HepG2 (cell line): ENCODE measurements at regions not wholly inside any gene's neighbourhood (a gene's known extent, or its start where the extent isn't known, plus 50 kb on each side); places are given as distances from the start of the nearest gene placed in this dataset.

Experiments used
- ATAC-seq: fragments of 200-7000 bp; cut with Tn5 transposase; 3 replicates; pipeline ENCODE4 v1.9.1; 2020; ENCODE audit warnings: mild to moderate bottlenecking, moderate library complexity
- BruUV-seq: library from RNA; stranded (reverse); fragments of 400-500 nt; replicated peaks from 2 replicates; lab custom pipeline; 2021; lab: Mats Ljungman, UMichigan
- CTCF ChIA-PET: fragments of 300-600 bp; formaldehyde crosslinking; extraction: SDS; loops from one replicate; lab custom pipeline; 2021; ENCODE audit warnings: low total read pairs, inconsistent platforms, low intra/inter-chr PET ratio; lab: Yijun Ruan, JAX
- POLR2A ChIA-PET: fragments of 350-600 bp; sonication (Branson Sonifier 250); formaldehyde crosslinking; loops from one replicate; lab custom pipeline; 2020; ENCODE audit warnings: antibody characterized with exemption, inconsistent platforms; lab: Yijun Ruan, JAX
- DNase-seq: peaks from one replicate; pipeline ENCODE4 v3.0.0-alpha.2; 2015; ENCODE audit warnings: low spot score
- FAIRE-seq: peaks from 3 replicates; lab custom pipeline; 2011; peaks lifted over from hg19 to GRCh38; lab: Jason Lieb, UNC
- H2AFZ ChIP-seq: one replicate; pipeline ENCODE4 v1.6.1; 2011; ENCODE audit warnings: low read length, inconsistent platforms
- H3K27ac ChIP-seq: fragments of 300-600 bp; 3 replicates; pipeline ENCODE4 v1.8.0; 2011; ENCODE audit warnings: mixed run types, mild to moderate bottlenecking, mixed read lengths, low read length, inconsistent platforms; ENCODE audit not compliant: insufficient read depth; ENCODE audit errors: extremely low read length
- H3K27me3 ChIP-seq, 2 experiments: fragments of 200-600 bp in 1 of 2; 2 replicates in 1 of 2; 3 replicates in 1 of 2; pipeline versions ENCODE4 v1.6.0 to v1.8.0; 2011; ENCODE audit warnings: low read length in 2 of 2, mild to moderate bottlenecking in 2 of 2, moderate library complexity in 2 of 2, inconsistent platforms in 1 of 2; ENCODE audit not compliant: insufficient read depth in 2 of 2, control insufficient read depth in 1 of 2
- H3K36me3 ChIP-seq, 2 experiments: fragments of 200-600 bp in 1 of 2; replicated peaks in 1 of 2; 2 replicates in 1 of 2; 3 replicates in 1 of 2; pipeline versions ENCODE4 v1.5.1 to v1.8.0; 2011; ENCODE audit warnings: low read length in 2 of 2, inconsistent platforms in 1 of 2; ENCODE audit not compliant: insufficient read depth in 2 of 2, control insufficient read depth in 1 of 2
- H3K4me1 ChIP-seq: 2 replicates; pipeline ENCODE4 v1.5.1; 2012; ENCODE audit warnings: low read length, inconsistent platforms; ENCODE audit not compliant: insufficient read depth
- H3K4me2 ChIP-seq: 2 replicates; pipeline ENCODE4 v1.6.0; 2011; ENCODE audit warnings: low read depth, low read length, inconsistent platforms
- H3K4me3 ChIP-seq, 3 experiments: fragments of 200-600 bp in 1 of 3; sonication (generic), shearing (Covaris generic) in 1 of 3; replicated peaks in 1 of 3; 2 replicates each; pipeline ENCODE4 v1.5.1; 2011 to 2016; ENCODE audit warnings: low read length in 3 of 3, inconsistent platforms in 2 of 3, low read depth in 2 of 3, mild to moderate bottlenecking in 2 of 3, control low read depth in 1 of 3, mixed read lengths in 1 of 3; ENCODE audit not compliant: insufficient read depth in 1 of 3
- H3K79me2 ChIP-seq: one replicate; pipeline ENCODE4 v1.6.1; 2011; ENCODE audit warnings: low read length, inconsistent platforms; ENCODE audit not compliant: insufficient read depth
- H3K9ac ChIP-seq: 2 replicates; pipeline ENCODE4 v1.6.0; 2011; ENCODE audit warnings: mild to moderate bottlenecking, low read depth, low read length, inconsistent platforms; ENCODE audit not compliant: insufficient read depth
- H3K9me3 ChIP-seq: 2 replicates; pipeline ENCODE4 v1.5.1; 2012; ENCODE audit warnings: mild to moderate bottlenecking, low read length
- H4K20me1 ChIP-seq: 2 replicates; pipeline ENCODE4 v1.6.0; 2011; ENCODE audit warnings: inconsistent platforms, mild to moderate bottlenecking, low read length, moderate library complexity; ENCODE audit not compliant: insufficient read depth
- ARID2 ChIP-seq: sonication (generic); formaldehyde crosslinking; IDR thresholded peaks from 2 replicates; pipeline ENCODE4 v1.8.1; 2022; ENCODE audit warnings: mild to moderate bottlenecking, missing genetic modification reagents, borderline replicate concordance
- CCDC6 ChIP-seq: sonication (generic); formaldehyde crosslinking; IDR thresholded peaks from 2 replicates; pipeline ENCODE4 v1.8.1; 2022; ENCODE audit warnings: mild to moderate bottlenecking, missing genetic modification reagents, moderate library complexity
- HNRNPL ChIP-seq: fragments of 200-400 bp; formaldehyde crosslinking; IDR thresholded peaks from 2 replicates; pipeline ENCODE4 v1.6.1; 2017; ENCODE audit warnings: mild to moderate bottlenecking, low read depth, low read length
- ISL2 ChIP-seq: sonication (generic); formaldehyde crosslinking; IDR thresholded peaks from 2 replicates; pipeline ENCODE4 v1.5.0; 2020; ENCODE audit warnings: missing genetic modification reagents
- PLRG1 ChIP-seq: fragments of 450-650 bp; conservative IDR thresholded peaks from 2 replicates; pipeline ENCODE4 v1.6.1; 2016
- RAD21 ChIP-seq: fragments of 450-650 bp; formaldehyde crosslinking; IDR thresholded peaks from 2 replicates; pipeline ENCODE4 v1.5.0; 2020; ENCODE audit warnings: mild to moderate bottlenecking
- RFX3 ChIP-seq: IDR thresholded peaks from 2 replicates; pipeline ENCODE4 v1.6.1; 2016; ENCODE audit warnings: missing biosample characterization, missing genetic modification reagents
- SAP130 ChIP-seq: IDR thresholded peaks from 2 replicates; pipeline ENCODE4 v1.6.1; 2016; ENCODE audit warnings: low read depth
- ZFP36 ChIP-seq: fragments of 150-350 bp; IDR thresholded peaks from 2 replicates; pipeline ENCODE4 v1.6.1; 2018; ENCODE audit warnings: borderline replicate concordance, low read length, low read depth; ENCODE audit not compliant: partially characterized antibody
- ZNF274 ChIP-seq: sonication (generic); formaldehyde crosslinking; IDR thresholded peaks from 2 replicates; pipeline ENCODE4 v1.5.1; 2020; ENCODE audit warnings: mild to moderate bottlenecking, missing genetic modification reagents
- ZNF530 ChIP-seq: sonication (generic); formaldehyde crosslinking; IDR thresholded peaks from 2 replicates; pipeline ENCODE4 v1.5.0; 2020; ENCODE audit warnings: low read depth, mild to moderate bottlenecking, missing genetic modification reagents
- ZNF678 ChIP-seq: sonication (generic); formaldehyde crosslinking; IDR thresholded peaks from 2 replicates; pipeline ENCODE4 v1.4.0; 2020; ENCODE audit warnings: mild to moderate bottlenecking, missing genetic modification reagents
- ZNF879 ChIP-seq: sonication (generic); formaldehyde crosslinking; IDR thresholded peaks from 2 replicates; pipeline ENCODE4 v1.8.1; 2023; ENCODE audit warnings: missing genetic modification reagents
- WGBS: methylation state at CpG from one replicate; pipeline ENCODE4 v1.1.6; 2017; ENCODE audit warnings: low lambda C conversion rate; 5-methylcytosine and 5-hydroxymethylcytosine counted together
- in situ Hi-C: cut with HindIII; loops from 2 replicates; pipeline ENCODE4 v1.10.0; 2017; ENCODE audit warnings: low pct_unique_long_range_greater_than_20kb; ENCODE audit not compliant: extremely low pct_ligation_motif_present
- intact Hi-C: fragments of 100-400 bp; cut with micrococcal nuclease; formaldehyde crosslinking; loops from one replicate; pipeline ENCODE4 v1.10.0; 2022; ENCODE audit not compliant: unreplicated experiment
- TF ChIP-seq, protein P1 (sequence below): sonication (generic); formaldehyde crosslinking; IDR thresholded peaks from 2 replicates; pipeline ENCODE4 v1.4.0; 2020; ENCODE audit warnings: missing genetic modification reagents, borderline replicate concordance
- TF ChIP-seq, protein P2 (sequence below), 2 experiments: sonication (generic) in 1 of 2; formaldehyde crosslinking in 1 of 2; IDR thresholded peaks; 2 replicates each; pipeline versions ENCODE4 v1.4.0 to v1.6.1; 2018 to 2020; ENCODE audit warnings: missing genetic modification reagents in 2 of 2, borderline replicate concordance in 1 of 2, low read depth in 1 of 2, mild to moderate bottlenecking in 1 of 2, missing biosample characterization in 1 of 2
- TF ChIP-seq, protein P3 (sequence below): sonication (generic); formaldehyde crosslinking; IDR thresholded peaks from 2 replicates; pipeline ENCODE4 v1.5.0; 2020; ENCODE audit warnings: mild to moderate bottlenecking, missing genetic modification reagents, borderline replicate concordance

DNA sequence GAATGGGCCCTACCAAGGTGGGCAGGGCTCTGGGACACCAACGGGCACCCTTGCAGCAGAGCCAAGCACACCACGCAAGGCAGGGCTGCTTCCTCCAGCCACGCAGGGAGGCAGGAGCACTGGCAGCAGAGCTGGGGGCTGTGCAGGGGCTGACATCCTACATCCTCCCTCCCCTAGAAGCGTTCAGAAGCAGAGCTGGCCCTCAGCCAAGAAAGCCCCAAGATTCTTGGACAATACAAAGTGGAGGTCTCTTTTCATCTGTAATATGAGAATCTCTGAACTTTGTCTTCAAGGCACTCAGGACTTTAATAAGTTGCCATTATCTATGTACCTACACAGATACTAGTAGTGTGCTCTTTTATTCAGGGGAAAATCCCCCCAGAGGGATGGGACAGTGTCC lies 128.1 kb upstream of the AGAP1 start:
- ChIA-PET CTCF (no interaction called here), POLR2A (no interaction called here)
- Histone ChIP-seq H2AFZ (no peak overlapping the region), H3K36me3 (no peaks in the 10 kb centered on the region), H4K20me1 (no peaks in the 10 kb centered on the region), H3K4me2 (no peak overlapping the region), H3K27me3 (peaks cover 3 to 58% of the 10 kb centered on the region in 2 experiments; a peak in 4 of 5 replicates), H3K9me3 (no peaks in the 10 kb centered on the region), H3K4me3 (no peak overlapping the region), H3K27ac (no peak overlapping the region), H3K4me1 (no peaks in the 10 kb centered on the region), H3K9ac (no peak overlapping the region), H3K79me2 (no peaks in the 10 kb centered on the region)
- intact Hi-C loops, result no loop called here
- in situ Hi-C loops, result no loop called here
- no peak for DNase-seq
- 42% methylated on average over 3 of the region's 4 CpGs for WGBS
- ATAC-seq, result no peak
- no peak for FAIRE-seq
- no TSS peak for BruUV-seq
- TF ChIP-seq, protein P1, sequence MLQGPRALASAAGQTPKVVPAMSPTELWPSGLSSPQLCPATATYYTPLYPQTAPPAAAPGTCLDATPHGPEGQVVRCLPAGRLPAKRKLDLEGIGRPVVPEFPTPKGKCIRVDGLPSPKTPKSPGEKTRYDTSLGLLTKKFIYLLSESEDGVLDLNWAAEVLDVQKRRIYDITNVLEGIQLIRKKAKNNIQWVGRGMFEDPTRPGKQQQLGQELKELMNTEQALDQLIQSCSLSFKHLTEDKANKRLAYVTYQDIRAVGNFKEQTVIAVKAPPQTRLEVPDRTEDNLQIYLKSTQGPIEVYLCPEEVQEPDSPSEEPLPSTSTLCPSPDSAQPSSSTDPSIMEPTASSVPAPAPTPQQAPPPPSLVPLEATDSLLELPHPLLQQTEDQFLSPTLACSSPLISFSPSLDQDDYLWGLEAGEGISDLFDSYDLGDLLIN (CRISPR knock-in tag), result no peak
- TF ChIP-seq, protein P2, sequence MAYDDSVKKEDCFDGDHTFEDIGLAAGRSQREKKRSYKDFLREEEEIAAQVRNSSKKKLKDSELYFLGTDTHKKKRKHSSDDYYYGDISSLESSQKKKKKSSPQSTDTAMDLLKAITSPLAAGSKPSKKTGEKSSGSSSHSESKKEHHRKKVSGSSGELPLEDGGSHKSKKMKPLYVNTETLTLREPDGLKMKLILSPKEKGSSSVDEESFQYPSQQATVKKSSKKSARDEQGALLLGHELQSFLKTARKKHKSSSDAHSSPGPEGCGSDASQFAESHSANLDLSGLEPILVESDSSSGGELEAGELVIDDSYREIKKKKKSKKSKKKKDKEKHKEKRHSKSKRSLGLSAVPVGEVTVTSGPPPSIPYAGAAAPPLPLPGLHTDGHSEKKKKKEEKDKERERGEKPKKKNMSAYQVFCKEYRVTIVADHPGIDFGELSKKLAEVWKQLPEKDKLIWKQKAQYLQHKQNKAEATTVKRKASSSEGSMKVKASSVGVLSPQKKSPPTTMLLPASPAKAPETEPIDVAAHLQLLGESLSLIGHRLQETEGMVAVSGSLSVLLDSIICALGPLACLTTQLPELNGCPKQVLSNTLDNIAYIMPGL (CRISPR knock-in tag; IDR thresholded peaks at IDR 0.05; ENCODE audit: borderline replicate concordance in 1 of 2, low read depth in 1 of 2), result no peak
- TF ChIP-seq ZNF678 (CRISPR knock-in tag) (no peak), ZNF530 (CRISPR knock-in tag) (no peak), ARID2 (CRISPR knock-in tag) (no peak), HNRNPL (no peak), SAP130 (CRISPR knock-in tag) (no peak), PLRG1 (no peak), ZNF274 (CRISPR knock-in tag) (no peak), ZFP36 (no peak), ZNF879 (CRISPR knock-in tag) (no peak), RAD21 (CRISPR knock-in tag) (no peak), RFX3 (CRISPR knock-in tag) (no peak), CCDC6 (CRISPR knock-in tag) (no peak), ISL2 (CRISPR knock-in tag) (no peak)
- TF ChIP-seq, protein P3, sequence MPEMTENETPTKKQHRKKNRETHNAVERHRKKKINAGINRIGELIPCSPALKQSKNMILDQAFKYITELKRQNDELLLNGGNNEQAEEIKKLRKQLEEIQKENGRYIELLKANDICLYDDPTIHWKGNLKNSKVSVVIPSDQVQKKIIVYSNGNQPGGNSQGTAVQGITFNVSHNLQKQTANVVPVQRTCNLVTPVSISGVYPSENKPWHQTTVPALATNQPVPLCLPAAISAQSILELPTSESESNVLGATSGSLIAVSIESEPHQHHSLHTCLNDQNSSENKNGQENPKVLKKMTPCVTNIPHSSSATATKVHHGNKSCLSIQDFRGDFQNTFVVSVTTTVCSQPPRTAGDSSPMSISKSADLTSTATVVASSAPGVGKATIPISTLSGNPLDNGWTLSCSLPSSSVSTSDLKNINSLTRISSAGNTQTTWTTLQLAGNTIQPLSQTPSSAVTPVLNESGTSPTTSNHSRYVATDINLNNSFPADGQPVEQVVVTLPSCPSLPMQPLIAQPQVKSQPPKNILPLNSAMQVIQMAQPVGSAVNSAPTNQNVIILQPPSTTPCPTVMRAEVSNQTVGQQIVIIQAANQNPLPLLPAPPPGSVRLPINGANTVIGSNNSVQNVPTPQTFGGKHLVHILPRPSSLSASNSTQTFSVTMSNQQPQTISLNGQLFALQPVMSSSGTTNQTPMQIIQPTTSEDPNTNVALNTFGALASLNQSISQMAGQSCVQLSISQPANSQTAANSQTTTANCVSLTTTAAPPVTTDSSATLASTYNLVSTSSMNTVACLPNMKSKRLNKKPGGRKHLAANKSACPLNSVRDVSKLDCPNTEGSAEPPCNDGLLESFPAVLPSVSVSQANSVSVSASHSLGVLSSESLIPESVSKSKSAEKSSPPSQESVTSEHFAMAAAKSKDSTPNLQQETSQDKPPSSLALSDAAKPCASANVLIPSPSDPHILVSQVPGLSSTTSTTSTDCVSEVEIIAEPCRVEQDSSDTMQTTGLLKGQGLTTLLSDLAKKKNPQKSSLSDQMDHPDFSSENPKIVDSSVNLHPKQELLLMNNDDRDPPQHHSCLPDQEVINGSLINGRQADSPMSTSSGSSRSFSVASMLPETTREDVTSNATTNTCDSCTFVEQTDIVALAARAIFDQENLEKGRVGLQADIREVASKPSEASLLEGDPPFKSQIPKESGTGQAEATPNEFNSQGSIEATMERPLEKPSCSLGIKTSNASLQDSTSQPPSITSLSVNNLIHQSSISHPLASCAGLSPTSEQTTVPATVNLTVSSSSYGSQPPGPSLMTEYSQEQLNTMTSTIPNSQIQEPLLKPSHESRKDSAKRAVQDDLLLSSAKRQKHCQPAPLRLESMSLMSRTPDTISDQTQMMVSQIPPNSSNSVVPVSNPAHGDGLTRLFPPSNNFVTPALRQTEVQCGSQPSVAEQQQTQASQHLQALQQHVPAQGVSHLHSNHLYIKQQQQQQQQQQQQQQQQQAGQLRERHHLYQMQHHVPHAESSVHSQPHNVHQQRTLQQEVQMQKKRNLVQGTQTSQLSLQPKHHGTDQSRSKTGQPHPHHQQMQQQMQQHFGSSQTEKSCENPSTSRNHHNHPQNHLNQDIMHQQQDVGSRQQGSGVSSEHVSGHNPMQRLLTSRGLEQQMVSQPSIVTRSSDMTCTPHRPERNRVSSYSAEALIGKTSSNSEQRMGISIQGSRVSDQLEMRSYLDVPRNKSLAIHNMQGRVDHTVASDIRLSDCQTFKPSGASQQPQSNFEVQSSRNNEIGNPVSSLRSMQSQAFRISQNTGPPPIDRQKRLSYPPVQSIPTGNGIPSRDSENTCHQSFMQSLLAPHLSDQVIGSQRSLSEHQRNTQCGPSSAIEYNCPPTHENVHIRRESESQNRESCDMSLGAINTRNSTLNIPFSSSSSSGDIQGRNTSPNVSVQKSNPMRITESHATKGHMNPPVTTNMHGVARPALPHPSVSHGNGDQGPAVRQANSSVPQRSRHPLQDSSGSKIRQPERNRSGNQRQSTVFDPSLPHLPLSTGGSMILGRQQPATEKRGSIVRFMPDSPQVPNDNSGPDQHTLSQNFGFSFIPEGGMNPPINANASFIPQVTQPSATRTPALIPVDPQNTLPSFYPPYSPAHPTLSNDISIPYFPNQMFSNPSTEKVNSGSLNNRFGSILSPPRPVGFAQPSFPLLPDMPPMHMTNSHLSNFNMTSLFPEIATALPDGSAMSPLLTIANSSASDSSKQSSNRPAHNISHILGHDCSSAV (CRISPR knock-in tag), result no peak
